HG03025 (cell line): ENCODE measurements at regions not wholly inside any gene's neighbourhood (a gene's known extent, or its start where the extent isn't known, plus 50 kb on each side); places are given as distances from the start of the nearest gene placed in this dataset.
"Not testable (repeated sequence)": the region's sequence is repeated elsewhere in the genome, so short reads cannot be mapped to it uniquely, and the experiment has no call there.

Source experiments
- ATAC-seq: cut with Tn5 transposase; IDR thresholded peaks from one replicate; pipeline ENCODE4 v1.9.1; 2021; ENCODE audit warnings: mild to moderate bottlenecking, moderate library complexity; ENCODE audit not compliant: unreplicated experiment, low FRiP score

DNA sequence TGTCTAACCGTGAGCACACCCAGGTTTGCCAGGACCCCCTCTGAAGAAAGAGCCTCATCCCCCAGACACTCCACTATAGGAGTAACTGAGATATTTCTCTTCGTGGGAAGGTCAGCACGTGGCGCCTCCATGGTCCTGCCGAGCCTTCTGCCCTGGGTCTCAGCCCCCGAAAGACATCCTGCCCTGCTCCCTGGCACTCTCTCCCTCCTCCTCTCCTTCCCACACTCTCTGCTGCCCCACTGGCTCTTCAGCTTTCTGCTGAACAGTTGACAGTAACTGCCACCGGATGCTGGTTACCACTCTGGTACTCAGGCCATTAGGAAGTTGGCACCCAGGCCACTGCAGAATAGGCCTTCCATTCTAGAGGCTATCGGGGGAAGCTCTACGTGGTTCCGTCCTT is 185.2 kb downstream of the UACA start:
- ATAC-seq = no peak

DNA sequence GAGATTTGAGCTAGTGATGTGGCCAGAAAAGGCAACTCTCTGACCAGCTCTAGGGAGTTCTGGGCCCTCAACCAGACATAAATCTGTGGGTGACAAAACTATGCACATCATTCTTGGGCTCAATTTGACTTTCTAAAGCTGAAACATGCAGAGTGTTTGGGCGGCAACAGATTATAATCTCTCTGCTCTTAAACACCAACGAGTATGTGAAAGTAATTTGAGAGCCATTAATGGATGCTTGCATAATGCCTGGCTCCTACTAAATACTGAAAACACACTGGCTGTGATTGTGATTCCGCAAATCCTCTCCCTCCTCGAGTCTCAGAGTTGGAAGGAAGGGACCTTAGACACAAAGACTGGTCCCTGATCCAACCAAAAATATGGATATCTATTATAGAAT is 186.7 kb downstream of the UACA start:
- ATAC-seq = no peak

DNA sequence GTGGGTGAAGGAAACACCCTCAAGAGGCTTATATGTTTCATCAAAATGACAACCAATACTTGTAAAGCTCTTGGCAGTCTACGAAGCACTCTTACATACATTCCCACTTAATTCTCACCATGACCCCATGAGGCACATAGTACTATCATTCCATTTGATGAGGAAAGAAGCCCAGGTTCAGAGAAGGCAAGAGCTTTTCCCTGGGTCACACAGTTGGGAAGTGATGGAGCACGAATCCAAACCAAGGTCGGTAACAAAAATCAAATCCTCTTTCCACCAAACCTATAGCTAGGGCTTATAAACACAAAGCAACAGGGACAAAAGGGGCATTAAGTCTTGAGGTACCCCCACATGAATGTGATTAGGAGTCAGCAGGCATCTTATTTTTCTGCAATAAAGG is 187.1 kb downstream of the UACA start:
- no peak for ATAC-seq

DNA sequence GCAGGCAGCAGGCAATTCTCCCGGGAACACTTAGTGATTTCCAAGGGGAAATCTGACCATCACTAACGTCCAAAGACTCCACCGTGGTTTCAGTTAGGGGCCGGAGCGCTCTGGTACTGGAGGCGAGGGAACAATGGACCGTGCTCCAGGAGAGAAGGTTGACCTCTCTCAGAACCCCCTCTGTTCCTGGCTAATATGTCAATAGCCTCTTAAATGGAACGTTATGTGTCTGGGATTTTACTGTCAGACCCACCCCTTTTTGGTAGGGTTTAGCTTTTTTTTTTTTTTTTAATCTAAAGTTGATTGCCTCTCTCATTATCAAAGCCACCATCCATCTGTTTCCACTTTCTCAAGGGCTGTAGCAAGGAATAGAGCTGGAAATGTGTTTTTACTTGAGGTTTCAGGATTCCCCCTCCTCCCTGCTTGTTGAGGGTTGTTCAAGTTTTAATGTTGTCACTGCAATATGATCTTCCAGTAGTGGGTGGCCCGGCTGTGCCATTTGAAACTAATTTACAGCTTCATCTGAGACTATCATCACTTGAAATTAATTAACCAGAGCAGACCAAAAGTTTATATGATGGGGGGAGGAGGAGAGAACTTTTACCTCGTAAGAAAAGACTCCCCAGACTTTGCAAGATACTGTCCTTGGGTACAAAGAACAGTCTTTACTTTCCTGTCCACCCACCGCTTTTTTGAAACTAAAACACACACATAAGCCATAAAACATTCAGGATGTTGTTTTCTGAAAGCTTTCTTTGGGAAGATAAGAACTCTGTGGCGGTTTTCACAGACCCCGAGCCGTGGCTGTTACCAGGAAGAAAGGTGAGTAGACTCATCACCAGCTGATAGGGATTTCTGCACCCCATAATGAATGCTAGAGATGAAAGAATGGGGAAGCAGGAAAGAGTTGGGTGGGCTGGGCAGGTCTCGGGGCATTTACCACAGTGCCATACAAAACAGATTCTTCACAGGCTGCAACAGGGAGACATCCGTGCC is 187.8 kb downstream of the UACA start:
- ATAC-seq = no peak

DNA sequence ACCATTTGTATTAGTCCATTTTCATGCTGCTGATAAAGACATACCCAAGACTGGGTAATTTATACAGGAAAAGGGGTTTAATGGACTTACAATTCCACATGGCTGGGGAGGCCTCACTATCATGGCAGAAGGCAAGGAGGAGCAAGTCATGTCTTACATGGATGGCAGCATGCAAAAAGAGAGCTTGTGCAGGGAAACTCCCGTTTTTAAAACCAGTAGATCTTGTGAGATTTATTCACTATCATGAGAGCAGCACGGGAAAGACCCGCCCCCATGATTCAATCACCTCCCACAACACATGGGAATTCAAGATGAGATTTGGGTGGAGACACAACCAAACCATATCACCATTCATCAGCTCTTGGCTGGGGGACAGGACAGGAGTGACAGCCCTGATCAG is 189.0 kb downstream of the UACA start:
- not testable (repeated sequence) for ATAC-seq

DNA sequence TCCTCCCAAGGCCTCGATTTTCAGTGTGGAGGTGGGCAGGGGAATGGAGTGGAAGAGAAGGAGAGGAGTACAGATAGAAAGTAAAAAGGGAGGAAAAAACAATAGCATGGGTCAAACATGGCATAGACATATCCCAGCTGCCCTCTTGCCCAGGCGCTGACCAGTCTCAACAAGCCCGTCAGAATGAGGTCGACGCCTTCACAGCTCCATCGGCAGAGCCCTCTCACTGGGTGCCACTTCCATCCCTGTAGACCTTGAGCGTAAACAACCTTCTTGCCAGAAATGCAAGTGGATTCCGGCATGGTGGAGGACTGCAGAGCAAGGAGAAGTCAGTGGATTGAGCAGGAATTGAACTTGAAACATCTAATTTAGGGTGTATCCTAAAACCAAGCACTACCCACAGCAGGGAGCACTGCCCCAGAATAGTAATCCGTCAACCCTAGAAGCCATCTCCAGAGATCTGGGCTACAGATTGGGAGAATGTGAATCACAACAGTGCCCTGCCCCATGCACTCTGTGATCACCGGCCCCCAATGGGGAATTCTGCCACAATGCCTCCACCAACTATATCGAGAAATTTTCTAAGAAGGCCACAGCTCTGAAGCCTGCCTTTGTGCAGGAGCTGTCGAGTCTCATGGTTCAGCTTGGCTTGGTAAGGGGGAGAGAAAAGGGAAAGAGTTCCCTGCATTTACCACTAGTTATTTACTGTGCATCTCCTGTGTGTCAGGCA is 190.1 kb downstream of the UACA start:
- no peak for ATAC-seq

DNA sequence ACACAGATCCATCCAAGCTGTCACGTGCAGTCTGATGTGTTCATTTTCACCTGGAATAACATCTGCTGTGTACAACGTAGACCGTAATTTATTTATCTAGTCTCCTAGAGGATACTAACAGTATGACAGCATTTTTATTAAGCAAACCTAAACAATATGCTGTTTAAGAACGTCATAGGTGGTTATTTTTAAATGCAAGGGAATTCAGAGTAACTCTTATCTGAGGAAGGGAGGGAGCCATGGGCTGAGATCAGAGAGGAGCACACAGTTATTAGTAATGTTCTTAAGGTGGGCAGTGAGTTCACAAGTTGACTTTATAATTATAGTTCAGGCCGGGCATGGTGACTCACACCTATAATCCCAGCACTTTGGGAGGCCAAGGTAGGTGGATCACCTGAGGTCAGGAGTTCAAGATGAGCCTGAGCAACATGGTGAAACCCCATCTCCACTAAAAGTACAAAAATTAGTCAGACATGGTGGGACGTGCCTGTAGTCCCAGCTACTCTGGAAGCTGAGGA is 193.6 kb downstream of the UACA start:
- ATAC-seq = no peak

DNA sequence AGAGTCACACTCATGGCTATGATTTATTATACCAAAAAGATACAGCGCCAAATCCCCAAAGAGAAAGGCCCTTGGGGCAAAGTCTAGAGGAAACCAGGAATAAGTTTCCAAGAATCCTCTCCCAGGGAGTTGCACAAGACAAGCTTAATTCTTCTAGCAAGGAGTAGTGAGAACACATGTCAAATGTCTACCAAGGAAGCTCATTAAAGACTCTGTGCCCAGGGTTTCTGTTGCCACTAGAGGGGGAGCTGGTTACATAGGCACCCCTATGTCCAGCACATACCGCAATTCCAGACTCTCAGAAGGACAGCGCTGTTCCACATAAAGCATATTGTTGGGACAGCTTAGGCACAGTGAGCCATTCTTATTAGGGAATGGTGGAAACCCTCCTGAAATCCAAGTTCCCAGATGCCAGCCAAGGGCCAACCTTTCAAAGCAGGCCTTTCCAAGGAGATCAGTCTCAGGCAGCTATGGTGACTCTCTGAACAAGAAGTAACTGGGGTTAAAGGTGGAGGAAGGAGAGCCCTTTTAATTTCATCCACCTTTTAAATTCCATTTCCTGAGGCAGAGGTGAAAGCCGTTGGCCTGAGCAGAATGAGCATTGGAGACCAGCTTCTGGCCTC is 194.2 kb downstream of the UACA start:
- no peak for ATAC-seq

DNA sequence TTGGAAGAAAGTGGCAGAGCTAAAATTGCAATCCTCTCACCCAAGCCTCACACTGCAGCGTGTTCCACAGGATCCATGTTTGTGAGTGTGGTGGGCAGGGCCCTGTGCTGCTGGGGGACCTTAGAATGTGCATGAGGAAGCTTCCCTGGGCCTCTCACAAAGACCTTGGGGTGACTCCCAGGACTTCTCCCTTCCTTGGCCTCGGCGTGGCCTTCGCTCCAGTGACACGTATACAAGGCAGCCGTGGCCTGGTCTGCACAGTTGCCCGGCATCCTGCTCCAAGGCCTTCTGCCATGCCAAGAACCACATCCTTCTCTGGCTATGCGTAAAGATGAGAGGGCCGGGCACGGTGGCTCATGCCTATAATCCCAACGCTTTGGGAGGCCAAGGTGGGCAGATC is 196.4 kb downstream of the UACA start:
- no peak for ATAC-seq

DNA sequence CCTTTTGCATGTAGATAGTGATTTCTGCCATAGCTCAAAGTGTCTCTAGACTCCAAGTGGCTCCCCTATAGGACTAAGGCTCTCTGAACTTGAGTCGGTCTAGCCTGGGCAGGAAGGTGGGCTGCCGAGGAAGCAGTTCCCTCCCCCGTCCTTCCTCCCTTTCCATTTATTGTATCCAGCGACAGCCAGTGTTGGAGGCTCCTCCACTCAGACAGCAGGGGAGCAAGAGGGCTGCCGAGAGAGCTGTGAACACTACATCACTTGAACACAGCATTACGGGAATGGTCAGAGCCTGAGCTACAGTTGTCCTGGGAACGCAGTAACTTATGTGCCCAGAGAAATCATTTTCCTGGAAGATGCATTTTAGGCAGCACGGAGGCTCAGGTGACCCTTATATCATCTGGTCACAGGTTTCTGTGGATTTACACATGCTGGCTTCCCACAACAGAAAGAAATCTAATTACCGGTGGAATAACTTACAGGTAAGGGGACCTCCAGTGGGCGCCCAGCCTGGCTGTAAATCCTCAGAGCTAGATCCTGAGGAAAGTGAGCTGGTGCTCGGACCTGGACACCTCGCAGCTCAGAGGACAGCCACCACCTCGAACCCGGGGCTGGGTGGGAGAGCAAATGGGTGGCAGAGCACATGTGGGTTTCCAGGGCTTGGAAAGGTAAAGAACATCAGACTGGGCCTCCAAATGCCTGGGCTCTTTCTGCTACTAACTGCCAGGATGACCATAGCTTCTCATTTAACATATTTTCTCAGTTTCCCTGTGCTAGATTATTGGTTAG is 197.1 kb downstream of the UACA start:
- no peak for ATAC-seq

DNA sequence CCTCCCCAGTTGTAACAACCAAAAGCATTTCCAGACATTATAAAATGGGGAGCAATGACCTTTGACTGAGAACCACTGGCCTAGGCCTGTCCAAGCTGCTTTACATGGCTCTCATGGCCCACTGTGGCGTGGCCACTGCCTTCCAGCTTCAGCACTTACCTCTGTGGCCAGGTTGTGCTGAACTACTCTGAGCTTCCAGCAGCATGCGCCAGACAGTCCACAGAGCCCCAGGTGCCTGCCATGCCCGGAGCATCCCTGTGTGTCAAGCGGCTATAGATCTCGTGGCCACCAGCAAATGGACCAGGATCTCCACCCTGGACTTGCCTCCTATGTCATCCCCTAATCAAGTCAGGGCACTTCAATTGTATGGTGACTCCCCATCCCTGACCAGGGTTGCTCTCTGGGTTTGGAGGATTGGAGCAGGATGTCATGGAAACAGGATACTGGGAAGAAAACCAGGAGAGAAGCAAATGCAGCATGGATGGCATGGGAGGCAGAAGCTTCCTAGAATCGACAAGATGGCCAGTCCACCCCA is 199.7 kb downstream of the UACA start:
- no peak for ATAC-seq

DNA sequence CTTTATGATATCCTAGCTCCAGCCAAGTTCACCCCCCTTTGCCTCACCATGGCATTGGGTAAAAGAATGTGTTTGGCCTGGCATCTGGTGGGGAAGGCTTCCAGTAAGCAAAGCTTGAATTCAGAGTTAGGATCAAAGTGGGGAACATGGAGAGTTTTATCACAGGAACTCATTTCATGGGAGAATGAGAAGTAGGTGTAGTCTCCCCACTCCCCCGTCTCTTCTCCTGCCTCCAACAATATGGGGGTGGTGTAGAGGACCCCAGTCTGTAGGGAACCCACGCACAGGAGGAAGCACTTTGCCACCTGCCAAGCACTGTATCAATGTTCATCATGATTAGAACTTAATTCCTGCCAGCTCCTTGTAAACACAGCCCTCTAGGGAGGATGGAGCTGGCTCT is 200.5 kb downstream of the UACA start:
- no peak for ATAC-seq

DNA sequence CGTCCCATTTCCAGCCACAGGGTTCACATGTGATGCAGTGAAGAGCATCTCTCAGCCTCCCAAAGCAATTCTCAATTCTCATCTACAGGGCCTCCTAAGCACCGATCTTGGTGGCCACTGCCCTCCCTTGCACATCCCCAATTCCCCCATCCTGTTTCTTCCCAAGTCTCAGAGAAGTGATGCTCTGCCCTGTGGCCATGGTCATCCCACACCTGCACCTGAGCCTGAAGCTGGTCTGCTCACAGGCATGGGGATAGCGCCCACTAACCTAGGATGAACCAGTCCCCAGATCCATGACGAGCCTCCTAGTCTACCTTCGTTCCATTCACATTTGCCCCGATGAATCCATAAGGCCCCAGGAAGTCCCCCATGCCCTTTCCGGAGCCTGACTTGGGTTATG is 201.5 kb downstream of the UACA start:
- no peak for ATAC-seq

DNA sequence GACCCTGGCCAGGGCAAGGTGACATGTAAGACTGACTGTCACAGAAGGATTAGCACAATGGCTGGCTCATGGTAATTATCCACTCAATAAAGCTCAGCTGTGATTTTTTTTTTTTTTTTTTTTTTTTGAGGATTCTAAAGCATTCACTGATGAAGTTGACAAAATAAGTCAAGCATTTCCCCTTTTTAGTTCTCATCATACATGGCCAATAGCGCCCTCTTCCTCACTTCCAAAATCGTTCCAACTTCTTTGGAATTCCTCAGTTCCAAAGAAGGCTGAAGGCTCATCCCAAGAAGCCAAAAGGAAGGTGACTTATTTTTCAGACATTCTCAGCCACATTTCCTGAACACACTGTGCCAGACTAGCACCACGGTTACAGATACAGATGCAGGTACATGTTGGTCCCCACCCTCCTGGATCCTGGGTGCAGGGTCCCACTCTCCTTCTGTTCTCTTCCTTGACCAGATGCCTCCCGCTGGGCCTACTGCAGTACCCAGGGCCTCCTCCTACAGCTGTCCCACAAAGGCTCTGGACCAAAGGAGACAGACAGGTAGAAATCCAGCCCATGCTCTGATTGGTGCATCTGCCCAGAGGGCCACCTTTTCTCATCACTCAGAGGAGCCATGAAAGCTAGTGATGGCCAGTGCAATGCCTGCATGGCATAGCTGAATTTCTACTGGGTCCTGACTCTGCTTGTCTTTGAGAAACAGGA is 202.6 kb downstream of the UACA start:
- ATAC-seq = no peak

DNA sequence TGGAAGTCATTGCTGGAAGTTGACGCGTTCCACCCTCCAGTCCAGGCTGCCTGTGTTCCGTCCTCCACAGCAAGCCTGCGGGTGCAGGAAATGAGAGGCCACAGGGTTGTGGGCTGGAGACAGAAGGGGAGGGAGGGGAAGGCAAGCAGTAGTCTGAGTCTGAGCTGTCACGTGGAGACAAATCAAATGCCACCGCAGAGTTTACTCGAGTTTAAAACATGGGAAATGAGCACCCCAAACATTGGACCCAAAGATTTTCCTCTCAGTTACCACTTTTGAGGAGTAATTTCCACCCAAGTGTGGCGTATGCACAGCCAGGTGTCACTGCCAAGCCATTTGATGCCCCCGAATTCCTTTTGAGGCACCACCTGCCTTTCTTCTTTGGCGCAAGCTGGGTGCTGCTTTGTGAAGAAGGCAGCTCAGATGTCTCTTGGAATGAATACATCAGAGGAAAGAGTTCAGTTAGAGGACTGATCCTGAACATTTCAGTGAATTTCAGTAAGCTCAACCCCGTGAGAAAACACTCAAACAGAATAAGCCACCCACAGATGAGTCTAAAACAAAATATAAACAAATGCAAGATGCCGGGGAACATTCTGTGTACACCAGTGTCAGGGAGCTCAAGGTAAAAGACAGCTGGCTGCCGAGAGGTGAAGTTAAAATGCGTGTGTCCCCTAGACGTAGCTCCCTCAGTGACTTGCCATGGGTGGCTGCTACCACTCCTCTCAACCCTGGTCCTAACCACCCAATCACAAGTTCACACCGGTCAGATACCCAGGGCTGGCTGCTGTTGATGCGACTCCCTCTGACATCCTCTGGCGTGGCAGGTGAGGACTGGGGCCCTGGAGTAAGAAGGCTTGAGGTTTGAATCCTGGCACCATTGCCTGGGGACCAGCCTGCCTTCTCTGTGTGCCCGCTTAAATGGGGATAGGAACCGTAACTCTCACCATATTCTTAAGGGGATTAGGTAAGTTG is 203.8 kb downstream of the UACA start:
- no peak for ATAC-seq

DNA sequence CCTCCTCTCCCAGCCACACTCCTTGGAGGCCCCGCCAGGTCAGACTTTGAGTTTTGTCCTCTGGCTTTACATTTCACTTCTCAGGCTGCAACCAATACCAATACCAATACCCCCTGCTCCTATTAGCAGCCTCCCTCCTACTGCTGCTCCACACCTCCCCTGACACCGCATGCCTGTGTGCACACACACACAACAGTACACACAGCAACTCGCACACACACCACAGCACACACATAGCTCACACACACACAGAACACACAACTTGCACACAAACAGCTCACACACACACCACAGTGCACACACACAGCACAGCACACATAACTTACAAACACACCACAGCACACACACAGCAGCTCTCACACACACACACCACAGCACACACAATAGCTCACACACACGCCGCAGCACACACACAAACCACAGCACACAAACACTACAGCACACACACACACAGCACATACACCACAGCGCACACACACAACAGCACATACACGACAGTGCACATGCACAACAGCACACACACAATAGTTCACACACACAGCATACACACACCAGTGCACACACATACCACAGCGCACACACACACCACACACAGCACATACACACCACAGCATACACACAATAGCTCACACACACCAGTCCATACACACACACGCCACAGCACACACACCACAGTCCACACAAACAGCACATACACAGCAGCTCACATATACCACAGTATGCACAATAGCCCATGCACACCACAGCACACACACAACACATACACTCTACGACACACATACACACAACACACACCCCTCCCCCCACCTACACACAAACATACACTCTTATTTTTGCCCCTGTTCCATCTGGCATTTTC is 204.7 kb downstream of the UACA start:
- ATAC-seq = no peak

DNA sequence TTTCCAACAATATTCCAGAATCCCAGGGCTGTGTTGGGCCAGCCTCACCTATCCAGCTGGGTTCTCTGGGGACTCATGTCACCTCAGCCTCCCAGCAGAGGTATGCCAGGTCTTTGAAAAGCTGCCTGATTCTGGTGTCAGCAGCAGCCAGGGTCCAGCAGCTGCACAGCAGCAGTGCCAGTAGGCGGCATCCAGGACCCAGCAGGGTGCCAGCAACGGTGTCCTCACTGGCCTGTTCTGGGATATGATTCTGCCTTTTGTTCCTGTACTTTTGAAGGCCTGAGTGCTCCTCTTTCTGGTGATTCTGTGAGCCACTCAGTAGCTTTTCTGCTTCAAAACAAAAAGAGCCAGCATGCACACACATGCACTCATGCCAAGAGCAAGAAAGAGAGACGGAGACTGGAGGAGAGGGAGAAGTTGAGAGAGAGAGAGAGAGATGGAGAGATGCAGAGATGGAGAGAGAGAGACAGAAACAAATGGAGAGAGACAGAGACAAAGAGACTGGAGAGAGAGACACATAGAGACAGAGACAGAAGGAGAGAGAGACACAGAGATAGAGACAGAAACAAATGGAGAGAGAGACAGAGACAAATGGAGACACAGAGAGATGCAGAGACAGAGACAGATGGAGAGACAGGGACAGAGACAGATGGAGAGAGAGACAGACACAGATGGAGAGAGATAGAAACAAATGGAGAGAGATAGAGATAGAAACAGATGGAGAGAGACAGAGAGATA is 205.7 kb downstream of the UACA start:
- ATAC-seq = no peak
